LNCAP (cell line): ENCODE measurements at regions not wholly inside any gene's neighbourhood (a gene's known extent, or its start where the extent isn't known, plus 50 kb on each side); places are given as distances from the start of the nearest gene placed in this dataset.

Experiments
- TF ChIP-seq, protein P1 (sequence below): fragments of 450-650 bp; IDR thresholded peaks from 2 replicates; pipeline ENCODE4 v1.5.1; 2017; ENCODE audit warnings: mild to moderate bottlenecking

DNA sequence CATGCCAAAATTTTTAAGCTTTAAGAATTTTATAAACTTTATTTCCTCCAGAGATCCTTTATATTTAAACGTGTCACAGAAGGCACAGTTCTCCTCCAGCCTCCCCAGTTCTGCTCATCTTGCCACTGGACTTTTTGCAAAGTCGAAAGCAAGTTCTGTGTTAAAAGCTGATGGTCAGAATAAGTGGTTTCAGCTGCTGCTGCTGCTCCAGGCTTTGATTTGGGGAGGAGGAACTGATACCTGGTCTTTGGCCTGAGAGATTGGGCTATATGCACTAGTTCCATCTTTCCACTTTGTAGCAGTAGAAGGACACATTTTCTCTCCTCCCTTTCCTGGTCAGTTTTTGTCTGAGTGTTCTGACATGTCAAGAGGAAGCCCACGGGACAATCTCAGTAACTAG is 435.9 kb upstream of the PHF14 start:
- TF ChIP-seq, protein P1, sequence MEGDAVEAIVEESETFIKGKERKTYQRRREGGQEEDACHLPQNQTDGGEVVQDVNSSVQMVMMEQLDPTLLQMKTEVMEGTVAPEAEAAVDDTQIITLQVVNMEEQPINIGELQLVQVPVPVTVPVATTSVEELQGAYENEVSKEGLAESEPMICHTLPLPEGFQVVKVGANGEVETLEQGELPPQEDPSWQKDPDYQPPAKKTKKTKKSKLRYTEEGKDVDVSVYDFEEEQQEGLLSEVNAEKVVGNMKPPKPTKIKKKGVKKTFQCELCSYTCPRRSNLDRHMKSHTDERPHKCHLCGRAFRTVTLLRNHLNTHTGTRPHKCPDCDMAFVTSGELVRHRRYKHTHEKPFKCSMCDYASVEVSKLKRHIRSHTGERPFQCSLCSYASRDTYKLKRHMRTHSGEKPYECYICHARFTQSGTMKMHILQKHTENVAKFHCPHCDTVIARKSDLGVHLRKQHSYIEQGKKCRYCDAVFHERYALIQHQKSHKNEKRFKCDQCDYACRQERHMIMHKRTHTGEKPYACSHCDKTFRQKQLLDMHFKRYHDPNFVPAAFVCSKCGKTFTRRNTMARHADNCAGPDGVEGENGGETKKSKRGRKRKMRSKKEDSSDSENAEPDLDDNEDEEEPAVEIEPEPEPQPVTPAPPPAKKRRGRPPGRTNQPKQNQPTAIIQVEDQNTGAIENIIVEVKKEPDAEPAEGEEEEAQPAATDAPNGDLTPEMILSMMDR: no peak

DNA sequence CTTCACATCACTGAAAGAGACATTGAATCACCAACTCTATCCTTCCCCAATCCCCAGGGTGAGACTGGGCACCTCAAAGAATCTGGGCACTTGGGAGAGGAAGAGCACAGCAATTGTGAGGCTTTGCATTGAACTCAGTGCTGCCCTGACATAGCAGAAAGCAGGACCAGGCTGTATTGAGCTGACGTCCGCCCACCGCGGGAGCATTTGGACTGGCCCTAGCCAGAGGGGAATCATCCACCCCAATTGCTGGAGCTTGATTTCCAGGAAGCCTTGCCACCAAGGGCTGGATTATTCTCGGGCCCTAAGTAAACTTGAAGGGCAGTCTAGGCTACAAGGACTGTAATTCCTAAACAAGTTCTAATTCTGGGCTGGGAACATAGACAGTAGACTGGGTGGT is 416.3 kb upstream of the PHF14 start:
- TF ChIP-seq, protein P1: no peak

DNA sequence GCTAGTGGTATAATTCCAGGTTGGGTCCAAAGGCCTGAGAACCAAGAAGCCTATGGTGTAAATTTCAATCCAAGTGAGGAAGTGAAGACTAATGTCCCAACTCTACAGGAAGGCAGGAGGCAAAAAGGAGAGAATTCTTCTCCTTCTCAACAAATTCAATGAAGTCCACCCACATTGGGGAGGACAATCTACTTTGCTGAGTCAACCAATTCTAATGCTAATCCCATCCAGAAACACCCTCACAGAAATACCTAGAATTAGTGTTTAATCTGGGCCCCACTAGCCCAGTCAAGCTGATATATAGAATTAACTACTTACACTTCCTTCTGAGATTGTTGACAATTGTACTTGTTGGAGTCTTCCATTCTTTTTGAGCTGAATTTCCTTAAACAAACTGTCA is 413.2 kb upstream of the PHF14 start:
- TF ChIP-seq, protein P1: no peak

DNA sequence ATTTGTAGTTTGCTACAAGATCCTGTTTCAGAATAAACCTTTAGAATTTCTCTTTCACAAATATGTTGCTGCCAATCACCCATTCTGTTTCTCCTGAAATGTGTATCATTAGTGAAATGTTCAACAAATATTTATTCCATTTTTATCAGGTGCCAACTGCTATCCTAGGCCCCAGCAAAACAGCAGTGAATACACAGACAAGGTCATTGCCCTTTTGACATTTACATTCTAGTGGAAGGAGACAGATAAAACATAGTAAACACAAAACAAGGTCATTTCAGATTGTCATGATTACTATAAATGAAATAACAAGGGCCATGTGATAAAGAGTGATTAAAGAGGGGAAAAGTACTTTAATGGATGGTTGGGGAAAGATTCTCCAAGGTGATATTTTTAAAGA is 404.8 kb upstream of the PHF14 start:
- TF ChIP-seq, protein P1: no peak

DNA sequence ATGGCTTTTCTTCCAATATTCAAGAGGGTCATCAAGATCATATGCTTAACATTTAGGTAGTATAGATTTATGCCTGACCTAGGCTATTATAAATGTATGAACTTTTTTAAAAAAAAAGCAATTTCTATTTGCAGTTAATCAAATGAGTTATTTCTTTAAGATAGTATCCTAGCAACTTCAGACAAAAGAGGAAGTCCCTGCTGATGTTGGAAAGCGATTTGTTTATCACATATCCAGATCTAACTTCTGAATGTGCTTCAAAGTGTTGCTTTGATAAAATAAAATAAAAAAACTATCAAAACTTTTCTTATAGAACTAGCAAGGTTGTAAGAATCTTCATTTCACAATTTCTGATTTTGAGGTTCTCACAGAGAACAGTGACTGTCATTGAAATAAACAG is 401.9 kb upstream of the PHF14 start:
- TF ChIP-seq, protein P1: no peak

DNA sequence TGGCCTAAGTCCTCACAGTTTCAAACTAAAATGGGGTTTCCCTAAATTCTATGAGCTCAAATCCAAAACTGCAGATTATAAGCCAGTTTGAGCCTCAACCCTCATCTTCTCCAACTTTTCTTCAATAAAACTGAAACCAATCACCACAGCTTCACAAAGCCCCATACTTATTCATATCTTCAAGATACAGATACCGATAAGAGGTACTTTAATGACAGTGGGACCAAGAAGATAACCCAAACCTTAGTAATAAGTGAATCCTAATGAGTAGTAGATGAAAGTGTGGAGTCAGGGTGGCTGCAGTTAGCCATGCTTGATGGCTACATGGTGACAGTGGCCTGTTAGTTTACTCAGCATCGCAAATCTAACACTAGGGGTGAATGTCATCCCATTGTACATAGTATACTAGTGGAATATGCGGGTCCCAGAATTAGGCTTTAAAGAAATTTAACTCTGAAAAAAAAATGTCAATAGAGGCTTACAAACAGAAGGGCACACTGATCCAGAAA is 395.8 kb upstream of the PHF14 start:
- TF ChIP-seq, protein P1: no peak

DNA sequence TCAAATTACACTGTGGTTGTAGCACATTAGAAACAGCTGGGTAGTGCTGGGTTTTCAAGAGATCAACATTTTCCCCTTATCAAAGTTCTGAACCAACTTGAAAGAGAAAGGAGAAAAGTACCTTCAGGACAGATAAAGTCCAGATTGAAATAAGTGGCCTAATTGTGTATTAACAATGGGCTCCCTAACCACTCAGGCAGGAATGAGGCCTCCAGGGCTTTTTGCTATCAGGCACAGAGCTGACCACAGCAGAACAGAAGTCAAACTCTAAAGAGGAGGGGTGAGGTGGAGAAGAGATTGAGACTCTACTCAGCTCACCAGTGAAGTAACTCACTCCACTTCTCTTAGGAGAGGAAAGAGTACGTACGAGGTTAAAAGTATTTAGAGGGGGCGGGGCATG is 394.1 kb upstream of the PHF14 start:
- TF ChIP-seq, protein P1: no peak

DNA sequence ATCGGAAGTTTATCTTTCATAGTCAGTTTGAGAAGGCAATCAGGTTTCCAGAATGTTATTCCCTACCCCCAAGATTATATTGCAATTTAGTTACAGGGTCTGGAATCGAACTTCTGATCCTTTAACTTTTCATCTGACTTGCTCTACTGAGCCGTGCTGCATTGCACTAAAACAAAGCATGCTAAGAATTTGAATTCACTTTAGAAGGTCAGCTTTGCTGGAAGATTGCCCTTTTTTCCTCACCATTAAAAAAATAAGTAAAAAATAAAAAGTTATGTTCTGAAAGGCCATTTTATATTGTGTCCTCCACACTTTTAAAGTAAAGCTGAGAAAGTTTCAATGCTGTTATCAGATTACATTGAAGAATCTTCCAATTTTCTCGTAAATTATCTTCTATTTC is 388.8 kb upstream of the PHF14 start:
- TF ChIP-seq, protein P1: no peak
